Activated T-cell treated with anti-CD3 and anti-CD28 coated beads, Interleukin-2, amount 50 U/mL, for 72 hours (primary cell): ENCODE measurements at regions not wholly inside any gene's neighbourhood (a gene's known extent, or its start where the extent isn't known, plus 50 kb on each side); places are given as distances from the start of the nearest gene placed in this dataset.
A peak's percentile ranks its signal among the peaks of the same experiment; 100 is the strongest.
"Not testable (repeated sequence)": the region's sequence is repeated elsewhere in the genome, so short reads cannot be mapped to it uniquely, and the experiment has no call there.

Experiments
- ATAC-seq, 2 donors: fragments of 150-1000 bp; cut with Tn5 transposase; replicated peaks in 1 of 2; 2 replicates each; pipeline ENCODE4 v1.10.0; 2021; ENCODE audit warnings: moderate library complexity in 2 of 2, mild to moderate bottlenecking in 1 of 2
- DNase-seq, 2 donors: peaks; one replicate each; pipeline ENCODE4 v3.0.0; 2021 to 2022; ENCODE audit warnings: mixed read lengths in 1 of 2
- H3K27ac Mint-ChIP-seq: one replicate; pipeline ENCODE4 v1.8.0; 2022; ENCODE audit warnings: mild to moderate bottlenecking, moderate library complexity, mixed read lengths
- H3K27me3 Mint-ChIP-seq: one replicate; pipeline ENCODE4 v1.8.0; 2022; ENCODE audit warnings: low read depth, mixed read lengths
- H3K36me3 Mint-ChIP-seq, 2 donors: one replicate each; pipeline ENCODE4 v1.8.0; 2022; ENCODE audit warnings: mixed read lengths in 2 of 2, mild to moderate bottlenecking in 1 of 2; ENCODE audit not compliant: insufficient read depth in 2 of 2
- H3K4me1 Mint-ChIP-seq: one replicate; pipeline ENCODE4 v1.8.0; 2022; ENCODE audit warnings: low read depth, mixed read lengths
- H3K4me3 Mint-ChIP-seq, 2 donors: one replicate each; pipeline ENCODE4 v1.8.0; 2022; ENCODE audit warnings: mild to moderate bottlenecking in 2 of 2, mixed read lengths in 2 of 2, moderate library complexity in 2 of 2
- H3K9me3 Mint-ChIP-seq, 2 donors: one replicate each; pipeline ENCODE4 v1.8.0; 2022; ENCODE audit warnings: mixed read lengths in 2 of 2

- no peak for ATAC-seq
- Mint-ChIP-seq H3K36me3 (peaks cover 0 to 1% of the 10 kb centered on the region in 2 donors), H3K27ac (no peak overlapping the region), H3K4me1 (peaks cover 17% of the 10 kb centered on the region), H3K9me3 (peaks cover 5% of the 10 kb centered on the region in 2 donors), H3K27me3 (no peaks in the 10 kb centered on the region), H3K4me3 (no peak overlapping the region)
- no peak for DNase-seq
Measured at GRCh38 chr5:143593723-143594122, 190.2 kb upstream of the NR3C1 start.

- DNase-seq (no peak), ATAC-seq (peak; percentile 49 to 64)
- H3K27ac Mint-ChIP-seq: no peak overlapping the region
- H3K4me1 Mint-ChIP-seq: peaks cover 28% of the 10 kb centered on the region
- H3K9me3 Mint-ChIP-seq: peaks cover 2 to 5% of the 10 kb centered on the region in 2 donors
- H3K36me3 Mint-ChIP-seq: peaks cover 0 to 1% of the 10 kb centered on the region in 2 donors
- no peak overlapping the region for H3K4me3 Mint-ChIP-seq
- H3K27me3 Mint-ChIP-seq: no peaks in the 10 kb centered on the region
Measured at GRCh38 chr5:143592648-143593047, 189.2 kb upstream of the NR3C1 start.

GRCh38 chr5:143588933-143589662 lies 185.6 kb upstream of the NR3C1 start:
- no peak overlapping the region for H3K27ac Mint-ChIP-seq

GRCh38 chr5:143588121-143588520 lies 184.6 kb upstream of the NR3C1 start:
- Mint-ChIP-seq H3K4me1 (peaks cover 47% of the 10 kb centered on the region), H3K27ac (peak overlapping the region; percentile 52), H3K4me3 (peak overlapping the region in 1 of 2 donors; percentile 8)
- DNase-seq, H3K27me3 Mint-ChIP-seq, H3K9me3 Mint-ChIP-seq, H3K36me3 Mint-ChIP-seq: not testable (repeated sequence)
- peak; percentile 29 to 43 for ATAC-seq

More at GRCh38 chr5:143588933-143589662, 185.6 kb upstream of the NR3C1 start:
- no peaks in the 10 kb centered on the region for H3K27me3 Mint-ChIP-seq
- H3K4me1 Mint-ChIP-seq: peaks cover 39% of the 10 kb centered on the region
- DNase-seq (no peak), ATAC-seq (peak in 1 of 2 donors; percentile 46)
- peak overlapping the region in 1 of 2 donors; percentile 27 for H3K4me3 Mint-ChIP-seq
- peaks cover 2% of the 10 kb centered on the region in 2 donors for H3K9me3 Mint-ChIP-seq
- H3K36me3 Mint-ChIP-seq: peaks cover 0 to 1% of the 10 kb centered on the region in 2 donors

GRCh38 chr5:143586781-143587362 lies 183.4 kb upstream of the NR3C1 start:
- Mint-ChIP-seq H3K4me1 (peaks cover 49% of the 10 kb centered on the region), H3K36me3 (peaks cover 0 to 1% of the 10 kb centered on the region in 2 donors), H3K27ac (peak overlapping the region; percentile 62), H3K9me3 (peaks cover 2% of the 10 kb centered on the region in 2 donors), H3K4me3 (peak overlapping the region in 1 of 2 donors; percentile 46), H3K27me3 (peaks cover 3% of the 10 kb centered on the region)
- no peak for ATAC-seq
- DNase-seq: no peak

- H3K27me3 Mint-ChIP-seq: peaks cover 11% of the 10 kb centered on the region
- peaks cover 2% of the 10 kb centered on the region in 2 donors for H3K9me3 Mint-ChIP-seq
- DNase-seq: no peak
- peak overlapping the region; percentile 59 for H3K27ac Mint-ChIP-seq
- H3K36me3 Mint-ChIP-seq: peaks cover 0 to 1% of the 10 kb centered on the region in 2 donors
- H3K4me1 Mint-ChIP-seq: peaks cover 58% of the 10 kb centered on the region
- ATAC-seq: peak; percentile 64 to 71
- peak overlapping the region; percentile 0 to 57 for H3K4me3 Mint-ChIP-seq
Measured at GRCh38 chr5:143585970-143586369, 182.5 kb upstream of the NR3C1 start.

GRCh38 chr5:143583409-143583808 lies 179.9 kb upstream of the NR3C1 start:
- H3K27ac Mint-ChIP-seq: no peak overlapping the region

GRCh38 chr5:143582869-143583268 lies 179.4 kb upstream of the NR3C1 start:
- H3K36me3 Mint-ChIP-seq: peaks cover 0 to 2% of the 10 kb centered on the region in 2 donors
- no peak for ATAC-seq
- DNase-seq: no peak
- peaks cover 2 to 4% of the 10 kb centered on the region in 2 donors for H3K9me3 Mint-ChIP-seq
- H3K27ac Mint-ChIP-seq: no peak overlapping the region
- no peak overlapping the region for H3K4me3 Mint-ChIP-seq
- H3K4me1 Mint-ChIP-seq: peaks cover 43% of the 10 kb centered on the region
- H3K27me3 Mint-ChIP-seq: peaks cover 11% of the 10 kb centered on the region

More at GRCh38 chr5:143583409-143583808, 179.9 kb upstream of the NR3C1 start:
- peaks cover 2 to 4% of the 10 kb centered on the region in 2 donors for H3K9me3 Mint-ChIP-seq
- ATAC-seq: peak; percentile 34 to 61
- H3K27me3 Mint-ChIP-seq: peaks cover 11% of the 10 kb centered on the region
- peaks cover 49% of the 10 kb centered on the region for H3K4me1 Mint-ChIP-seq
- peaks cover 0 to 2% of the 10 kb centered on the region in 2 donors for H3K36me3 Mint-ChIP-seq
- DNase-seq: no peak
- no peak overlapping the region for H3K4me3 Mint-ChIP-seq

- ATAC-seq (no peak), DNase-seq (no peak)
- H3K9me3 Mint-ChIP-seq: peaks cover 0 to 4% of the 10 kb centered on the region in 2 donors
- no peak overlapping the region for H3K27ac Mint-ChIP-seq
- H3K36me3 Mint-ChIP-seq: peaks cover 0 to 2% of the 10 kb centered on the region in 2 donors
- H3K27me3 Mint-ChIP-seq: peaks cover 11% of the 10 kb centered on the region
- no peak overlapping the region for H3K4me3 Mint-ChIP-seq
- H3K4me1 Mint-ChIP-seq: peaks cover 39% of the 10 kb centered on the region
Measured at GRCh38 chr5:143582176-143582575, 178.7 kb upstream of the NR3C1 start.

GRCh38 chr5:143581649-143582048 lies 178.2 kb upstream of the NR3C1 start:
- H3K27me3 Mint-ChIP-seq: peaks cover 11% of the 10 kb centered on the region
- peaks cover 0 to 4% of the 10 kb centered on the region in 2 donors for H3K9me3 Mint-ChIP-seq
- DNase-seq (no peak), ATAC-seq (no peak)
- peaks cover 40% of the 10 kb centered on the region for H3K4me1 Mint-ChIP-seq
- H3K27ac Mint-ChIP-seq: no peak overlapping the region
- no peak overlapping the region for H3K4me3 Mint-ChIP-seq
- H3K36me3 Mint-ChIP-seq: peaks cover 0 to 2% of the 10 kb centered on the region in 2 donors

GRCh38 chr5:143581147-143581546 lies 177.7 kb upstream of the NR3C1 start:
- Mint-ChIP-seq H3K27me3 (peaks cover 11% of the 10 kb centered on the region), H3K27ac (no peak overlapping the region), H3K36me3 (peaks cover 0 to 2% of the 10 kb centered on the region in 2 donors), H3K9me3 (peaks cover 0 to 4% of the 10 kb centered on the region in 2 donors), H3K4me3 (no peak overlapping the region), H3K4me1 (peaks cover 39% of the 10 kb centered on the region)
- ATAC-seq (no peak), DNase-seq (no peak)

- DNase-seq (no peak), ATAC-seq (no peak)
- no peak overlapping the region for H3K4me3 Mint-ChIP-seq
- H3K27me3 Mint-ChIP-seq: peaks cover 20% of the 10 kb centered on the region
- H3K36me3 Mint-ChIP-seq: peaks cover 0 to 2% of the 10 kb centered on the region in 2 donors
- no peak overlapping the region for H3K27ac Mint-ChIP-seq
- H3K9me3 Mint-ChIP-seq: peaks cover 0 to 6% of the 10 kb centered on the region in 2 donors
- H3K4me1 Mint-ChIP-seq: peaks cover 37% of the 10 kb centered on the region
Measured at GRCh38 chr5:143576711-143577484, 173.4 kb upstream of the NR3C1 start.

- Mint-ChIP-seq H3K4me1 (peaks cover 28% of the 10 kb centered on the region), H3K27me3 (peaks cover 19% of the 10 kb centered on the region), H3K36me3 (peaks cover 0 to 2% of the 10 kb centered on the region in 2 donors), H3K9me3 (peaks cover 0 to 6% of the 10 kb centered on the region in 2 donors), H3K4me3 (no peak overlapping the region), H3K27ac (no peak overlapping the region)
- peak in 1 of 2 donors; percentile 35 for ATAC-seq
- DNase-seq: no peak
Measured at GRCh38 chr5:143575286-143575685, 171.8 kb upstream of the NR3C1 start.
